Neural cell (in vitro differentiated cells): ENCODE measurements at regions not wholly inside any gene's neighbourhood (a gene's known extent, or its start where the extent isn't known, plus 50 kb on each side); places are given as distances from the start of the nearest gene placed in this dataset.

Experiments used
- CTCF ChIP-seq: fragments of 450-650 bp; IDR thresholded peaks from 2 replicates; pipeline ENCODE4 v1.5.1; 2014; ENCODE audit warnings: antibody characterized with exemption, mild to moderate bottlenecking, moderate library complexity; ENCODE audit not compliant: poor library complexity, severe bottlenecking
- EP300 ChIP-seq: fragments of 450-650 bp; conservative IDR thresholded peaks from 2 replicates; pipeline ENCODE4 v1.6.1; 2014; ENCODE audit warnings: antibody characterized with exemption, mild to moderate bottlenecking, moderate library complexity; ENCODE audit not compliant: poor library complexity, severe bottlenecking
- EZH2 ChIP-seq: fragments of 200-600, 300-800 bp; shearing (Covaris generic), sonication (generic); IDR thresholded peaks from 2 replicates; pipeline ENCODE4 v1.6.1; 2014; ENCODE audit warnings: antibody characterized with exemption, low read length, borderline replicate concordance, mild to moderate bottlenecking; ENCODE audit not compliant: insufficient read depth, poor library complexity, severe bottlenecking
- POLR2AphosphoS5 ChIP-seq: IDR thresholded peaks from 2 replicates; pipeline ENCODE4 v1.6.1; 2012
- TF ChIP-seq, protein P1 (sequence below): IDR thresholded peaks from 2 replicates; pipeline ENCODE4 v1.6.1; 2012; ENCODE audit warnings: borderline replicate concordance

GRCh38 chr9:115360122-115360521 lies 242.2 kb upstream of the TNC start:
- TF ChIP-seq CTCF (no peak), POLR2AphosphoS5 (no peak), EP300 (no peak), EZH2 (no peak)
- TF ChIP-seq, protein P1, sequence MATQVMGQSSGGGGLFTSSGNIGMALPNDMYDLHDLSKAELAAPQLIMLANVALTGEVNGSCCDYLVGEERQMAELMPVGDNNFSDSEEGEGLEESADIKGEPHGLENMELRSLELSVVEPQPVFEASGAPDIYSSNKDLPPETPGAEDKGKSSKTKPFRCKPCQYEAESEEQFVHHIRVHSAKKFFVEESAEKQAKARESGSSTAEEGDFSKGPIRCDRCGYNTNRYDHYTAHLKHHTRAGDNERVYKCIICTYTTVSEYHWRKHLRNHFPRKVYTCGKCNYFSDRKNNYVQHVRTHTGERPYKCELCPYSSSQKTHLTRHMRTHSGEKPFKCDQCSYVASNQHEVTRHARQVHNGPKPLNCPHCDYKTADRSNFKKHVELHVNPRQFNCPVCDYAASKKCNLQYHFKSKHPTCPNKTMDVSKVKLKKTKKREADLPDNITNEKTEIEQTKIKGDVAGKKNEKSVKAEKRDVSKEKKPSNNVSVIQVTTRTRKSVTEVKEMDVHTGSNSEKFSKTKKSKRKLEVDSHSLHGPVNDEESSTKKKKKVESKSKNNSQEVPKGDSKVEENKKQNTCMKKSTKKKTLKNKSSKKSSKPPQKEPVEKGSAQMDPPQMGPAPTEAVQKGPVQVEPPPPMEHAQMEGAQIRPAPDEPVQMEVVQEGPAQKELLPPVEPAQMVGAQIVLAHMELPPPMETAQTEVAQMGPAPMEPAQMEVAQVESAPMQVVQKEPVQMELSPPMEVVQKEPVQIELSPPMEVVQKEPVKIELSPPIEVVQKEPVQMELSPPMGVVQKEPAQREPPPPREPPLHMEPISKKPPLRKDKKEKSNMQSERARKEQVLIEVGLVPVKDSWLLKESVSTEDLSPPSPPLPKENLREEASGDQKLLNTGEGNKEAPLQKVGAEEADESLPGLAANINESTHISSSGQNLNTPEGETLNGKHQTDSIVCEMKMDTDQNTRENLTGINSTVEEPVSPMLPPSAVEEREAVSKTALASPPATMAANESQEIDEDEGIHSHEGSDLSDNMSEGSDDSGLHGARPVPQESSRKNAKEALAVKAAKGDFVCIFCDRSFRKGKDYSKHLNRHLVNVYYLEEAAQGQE: no peak
